Fibroblast of skin of right biceps (primary cell): ENCODE measurements at regions not wholly inside any gene's neighbourhood (a gene's known extent, or its start where the extent isn't known, plus 50 kb on each side); places are given as distances from the start of the nearest gene placed in this dataset.
A peak's percentile ranks its signal among the peaks of the same experiment; 100 is the strongest.
"Not testable (repeated sequence)": the region's sequence is repeated elsewhere in the genome, so short reads cannot be mapped to it uniquely, and the experiment has no call there.

ENCODE experiments used
- DNase-seq: peaks from one replicate; pipeline ENCODE4 v3.0.0-alpha.2; 2013

- no peak for DNase-seq
Measured at GRCh38 chr3:110629917-110630316, 441.7 kb upstream of the NECTIN3 start.

GRCh38 chr3:110644203-110644602 is 427.4 kb upstream of the NECTIN3 start:
- no peak for DNase-seq

- no peak for DNase-seq
Measured at GRCh38 chr3:110646055-110646454, 425.6 kb upstream of the NECTIN3 start.

GRCh38 chr3:110646496-110646895 is 425.1 kb upstream of the NECTIN3 start:
- no peak for DNase-seq

GRCh38 chr3:110647586-110647985 is 424.0 kb upstream of the NECTIN3 start:
- no peak for DNase-seq

- DNase-seq, result no peak
Measured at GRCh38 chr3:110650741-110651140, 420.9 kb upstream of the NECTIN3 start.

GRCh38 chr3:110654843-110655502 is 416.6 kb upstream of the NECTIN3 start:
- DNase-seq, result no peak

- no peak for DNase-seq
Measured at GRCh38 chr3:110656394-110657025, 415.1 kb upstream of the NECTIN3 start.

- DNase-seq, result peak; percentile 16
Measured at GRCh38 chr3:110664148-110664547, 407.5 kb upstream of the NECTIN3 start.

- no peak for DNase-seq
Measured at GRCh38 chr3:110666495-110666894, 405.1 kb upstream of the NECTIN3 start.

GRCh38 chr3:110667216-110667615 is 404.4 kb upstream of the NECTIN3 start:
- no peak for DNase-seq

GRCh38 chr3:110670407-110670806 is 401.2 kb upstream of the NECTIN3 start:
- no peak for DNase-seq

- peak; percentile 6 for DNase-seq
Measured at GRCh38 chr3:110677506-110677905, 394.1 kb upstream of the NECTIN3 start.

- DNase-seq, result no peak
Measured at GRCh38 chr3:110679285-110679684, 392.3 kb upstream of the NECTIN3 start.

- peak; percentile 10 for DNase-seq
Measured at GRCh38 chr3:110680450-110680849, 391.2 kb upstream of the NECTIN3 start.

GRCh38 chr3:110684466-110684865 is 387.1 kb upstream of the NECTIN3 start:
- DNase-seq, result no peak

- no peak for DNase-seq
Measured at GRCh38 chr3:110685630-110686029, 386.0 kb upstream of the NECTIN3 start.

- DNase-seq, result no peak
Measured at GRCh38 chr3:110686701-110687100, 384.9 kb upstream of the NECTIN3 start.

- no peak for DNase-seq
Measured at GRCh38 chr3:110687138-110687537, 384.5 kb upstream of the NECTIN3 start.

GRCh38 chr3:110697961-110698360 is 373.7 kb upstream of the NECTIN3 start:
- DNase-seq, result peak; percentile 37

- not testable (repeated sequence) for DNase-seq
Measured at GRCh38 chr3:110704332-110704731, 367.3 kb upstream of the NECTIN3 start.

GRCh38 chr3:110708156-110708555 is 363.5 kb upstream of the NECTIN3 start:
- DNase-seq, result no peak

- DNase-seq, result no peak
Measured at GRCh38 chr3:110710156-110710555, 361.5 kb upstream of the NECTIN3 start.

GRCh38 chr3:110710603-110711002 is 361.0 kb upstream of the NECTIN3 start:
- DNase-seq, result no peak
